OCI-LY1 (cell line): ENCODE measurements at regions not wholly inside any gene's neighbourhood (a gene's known extent, or its start where the extent isn't known, plus 50 kb on each side); places are given as distances from the start of the nearest gene placed in this dataset.

ENCODE experiments used
- H2AFZ ChIP-seq: fragments of 200-600 bp; sonication (generic), shearing (Covaris generic); 2 replicates; pipeline ENCODE4 v1.6.0; 2014; ENCODE audit warnings: antibody characterized with exemption, mild to moderate bottlenecking, low read length
- H3F3A ChIP-seq: fragments of 200-600 bp; sonication (generic), shearing (Covaris generic); 2 replicates; pipeline ENCODE4 v1.6.0; 2014; ENCODE audit warnings: mild to moderate bottlenecking, antibody characterized with exemption, low read length, moderate library complexity; ENCODE audit not compliant: insufficient read depth
- H3K27ac ChIP-seq: fragments of 200-600 bp; sonication (generic); 2 replicates; pipeline ENCODE4 v1.5.1; 2014; ENCODE audit warnings: low read length, mixed run types, mild to moderate bottlenecking, low read depth; ENCODE audit not compliant: poor library complexity, severe bottlenecking
- H3K27me3 ChIP-seq: fragments of 200-600 bp; sonication (generic); 2 replicates; pipeline ENCODE4 v1.6.0; 2014; ENCODE audit warnings: antibody characterized with exemption, mild to moderate bottlenecking, low read length, moderate library complexity; ENCODE audit not compliant: insufficient read depth
- H3K36me3 ChIP-seq: fragments of 200-600 bp; sonication (generic); 2 replicates; pipeline ENCODE4 v1.6.1; 2014; ENCODE audit warnings: mild to moderate bottlenecking, antibody characterized with exemption, low read length, moderate library complexity, mixed read lengths; ENCODE audit not compliant: insufficient read depth
- H3K4me1 ChIP-seq: fragments of 200-600 bp; sonication (generic); 2 replicates; pipeline ENCODE4 v1.5.1; 2014; ENCODE audit warnings: mild to moderate bottlenecking, low read length, moderate library complexity; ENCODE audit not compliant: insufficient read depth, severe bottlenecking
- H3K4me2 ChIP-seq: fragments of 200-600 bp; sonication (generic), shearing (Covaris generic); 2 replicates; pipeline ENCODE4 v1.6.1; 2014; ENCODE audit warnings: low read length
- H3K4me3 ChIP-seq: fragments of 200-600 bp; sonication (generic); 2 replicates; pipeline ENCODE4 v1.5.1; 2014; ENCODE audit warnings: low read length, low read depth, mild to moderate bottlenecking, mixed read lengths; ENCODE audit not compliant: poor library complexity, severe bottlenecking
- H3K79me2 ChIP-seq: fragments of 200-600 bp; shearing (Covaris generic); 2 replicates; pipeline ENCODE4 v1.6.1; 2016; ENCODE audit warnings: mixed run types, low read length, mixed read lengths; ENCODE audit not compliant: insufficient read depth
- H3K9ac ChIP-seq: fragments of 200-600 bp; sonication (generic), shearing (Covaris generic); 2 replicates; pipeline ENCODE4 v1.6.1; 2014; ENCODE audit warnings: mild to moderate bottlenecking, low read length, mixed read lengths
- H3K9me2 ChIP-seq: fragments of 200-600 bp; sonication (generic), shearing (Covaris generic); 2 replicates; pipeline ENCODE4 v1.6.1; 2014; ENCODE audit warnings: low read depth, mild to moderate bottlenecking, low read length, mixed read lengths
- H3K9me3 ChIP-seq: fragments of 200-600 bp; shearing (Covaris generic); 2 replicates; pipeline ENCODE4 v1.6.1; 2014; ENCODE audit warnings: low read length, mixed read lengths
- H4K20me1 ChIP-seq: fragments of 200-600 bp; sonication (generic), shearing (Covaris generic); 2 replicates; pipeline ENCODE4 v1.6.0; 2016; ENCODE audit warnings: mild to moderate bottlenecking, low read length; ENCODE audit not compliant: insufficient read depth
- CTCF ChIP-seq: fragments of 200-600 bp; sonication (generic), shearing (Covaris generic); IDR thresholded peaks from 2 replicates; pipeline ENCODE4 v1.5.1; 2017; ENCODE audit warnings: mild to moderate bottlenecking, antibody characterized with exemption, low read length, moderate library complexity, mixed read lengths
- EZH2 ChIP-seq: fragments of 200-600 bp; sonication (generic), shearing (Covaris generic); IDR thresholded peaks from 2 replicates; pipeline ENCODE4 v1.8.0; 2017; ENCODE audit warnings: borderline replicate concordance, mixed run types, mild to moderate bottlenecking, antibody characterized with exemption, low read length, moderate library complexity, mixed read lengths

- H3K79me2 ChIP-seq: no peaks in the 10 kb centered on the region
- H3F3A ChIP-seq: no peaks in the 10 kb centered on the region
- H3K27ac ChIP-seq: no peak overlapping the region
- H3K4me1 ChIP-seq: no peaks in the 10 kb centered on the region
- H2AFZ ChIP-seq: no peak overlapping the region
- no peaks in the 10 kb centered on the region for H3K9me2 ChIP-seq
- no peak overlapping the region for H3K4me3 ChIP-seq
- H4K20me1 ChIP-seq: no peaks in the 10 kb centered on the region
- no peak overlapping the region for H3K4me2 ChIP-seq
- TF ChIP-seq EZH2 (no peak), CTCF (no peak)
- H3K36me3 ChIP-seq: no peaks in the 10 kb centered on the region
- H3K9ac ChIP-seq: no peak overlapping the region
- H3K9me3 ChIP-seq: no peaks in the 10 kb centered on the region
- H3K27me3 ChIP-seq: no peaks in the 10 kb centered on the region
Measured at GRCh38 chr5:135108569-135108968, 74.5 kb upstream of the PITX1 start.

GRCh38 chr5:135107986-135108385 is 74.0 kb upstream of the PITX1 start:
- TF ChIP-seq CTCF (no peak), EZH2 (no peak)
- Histone ChIP-seq H4K20me1 (no peaks in the 10 kb centered on the region), H3K79me2 (no peaks in the 10 kb centered on the region), H3K36me3 (no peaks in the 10 kb centered on the region), H3F3A (no peaks in the 10 kb centered on the region), H3K27me3 (no peaks in the 10 kb centered on the region), H2AFZ (no peak overlapping the region), H3K27ac (no peak overlapping the region), H3K9me2 (no peaks in the 10 kb centered on the region), H3K4me3 (no peak overlapping the region), H3K4me2 (no peak overlapping the region), H3K9me3 (no peaks in the 10 kb centered on the region), H3K9ac (no peak overlapping the region), H3K4me1 (no peaks in the 10 kb centered on the region)

GRCh38 chr5:135106610-135107471 is 72.8 kb upstream of the PITX1 start:
- Histone ChIP-seq H3K36me3 (no peaks in the 10 kb centered on the region), H4K20me1 (no peaks in the 10 kb centered on the region), H3F3A (no peaks in the 10 kb centered on the region), H3K4me3 (no peak overlapping the region), H2AFZ (no peak overlapping the region), H3K9me3 (no peaks in the 10 kb centered on the region), H3K4me2 (no peak overlapping the region), H3K79me2 (no peaks in the 10 kb centered on the region), H3K9ac (no peak overlapping the region), H3K9me2 (no peaks in the 10 kb centered on the region), H3K27ac (no peak overlapping the region), H3K4me1 (no peaks in the 10 kb centered on the region), H3K27me3 (no peaks in the 10 kb centered on the region)
- TF ChIP-seq EZH2 (no peak), CTCF (no peak)
